HepG2 (cell line): ENCODE measurements at regions not wholly inside any gene's neighbourhood (a gene's known extent, or its start where the extent isn't known, plus 50 kb on each side); places are given as distances from the start of the nearest gene placed in this dataset.

Source experiments
- ATAC-seq: fragments of 200-7000 bp; cut with Tn5 transposase; 3 replicates; pipeline ENCODE4 v1.9.1; 2020; ENCODE audit warnings: mild to moderate bottlenecking, moderate library complexity
- BruUV-seq: library from RNA; stranded (reverse); fragments of 400-500 nt; replicated peaks from 2 replicates; lab custom pipeline; 2021; lab: Mats Ljungman, UMichigan
- CTCF ChIA-PET: fragments of 300-600 bp; formaldehyde crosslinking; extraction: SDS; loops from one replicate; lab custom pipeline; 2021; ENCODE audit warnings: low total read pairs, inconsistent platforms, low intra/inter-chr PET ratio; lab: Yijun Ruan, JAX
- POLR2A ChIA-PET: fragments of 350-600 bp; sonication (Branson Sonifier 250); formaldehyde crosslinking; loops from one replicate; lab custom pipeline; 2020; ENCODE audit warnings: antibody characterized with exemption, inconsistent platforms; lab: Yijun Ruan, JAX
- DNase-seq: peaks from one replicate; pipeline ENCODE4 v3.0.0-alpha.2; 2015; ENCODE audit warnings: low spot score
- FAIRE-seq: peaks from 3 replicates; lab custom pipeline; 2011; peaks lifted over from hg19 to GRCh38; lab: Jason Lieb, UNC
- H2AFZ ChIP-seq: one replicate; pipeline ENCODE4 v1.6.1; 2011; ENCODE audit warnings: low read length, inconsistent platforms
- H3K27ac ChIP-seq: fragments of 300-600 bp; 3 replicates; pipeline ENCODE4 v1.8.0; 2011; ENCODE audit warnings: mixed run types, mild to moderate bottlenecking, mixed read lengths, low read length, inconsistent platforms; ENCODE audit not compliant: insufficient read depth; ENCODE audit errors: extremely low read length
- H3K27me3 ChIP-seq, 2 experiments: fragments of 200-600 bp in 1 of 2; 2 replicates in 1 of 2; 3 replicates in 1 of 2; pipeline versions ENCODE4 v1.6.0 to v1.8.0; 2011; ENCODE audit warnings: low read length in 2 of 2, mild to moderate bottlenecking in 2 of 2, moderate library complexity in 2 of 2, inconsistent platforms in 1 of 2; ENCODE audit not compliant: insufficient read depth in 2 of 2, control insufficient read depth in 1 of 2
- H3K36me3 ChIP-seq, 2 experiments: fragments of 200-600 bp in 1 of 2; replicated peaks in 1 of 2; 2 replicates in 1 of 2; 3 replicates in 1 of 2; pipeline versions ENCODE4 v1.5.1 to v1.8.0; 2011; ENCODE audit warnings: low read length in 2 of 2, inconsistent platforms in 1 of 2; ENCODE audit not compliant: insufficient read depth in 2 of 2, control insufficient read depth in 1 of 2
- H3K4me1 ChIP-seq: 2 replicates; pipeline ENCODE4 v1.5.1; 2012; ENCODE audit warnings: low read length, inconsistent platforms; ENCODE audit not compliant: insufficient read depth
- H3K4me2 ChIP-seq: 2 replicates; pipeline ENCODE4 v1.6.0; 2011; ENCODE audit warnings: low read depth, low read length, inconsistent platforms
- H3K4me3 ChIP-seq, 3 experiments: fragments of 200-600 bp in 1 of 3; sonication (generic), shearing (Covaris generic) in 1 of 3; replicated peaks in 1 of 3; 2 replicates each; pipeline ENCODE4 v1.5.1; 2011 to 2016; ENCODE audit warnings: low read length in 3 of 3, inconsistent platforms in 2 of 3, low read depth in 2 of 3, mild to moderate bottlenecking in 2 of 3, control low read depth in 1 of 3, mixed read lengths in 1 of 3; ENCODE audit not compliant: insufficient read depth in 1 of 3
- H3K79me2 ChIP-seq: one replicate; pipeline ENCODE4 v1.6.1; 2011; ENCODE audit warnings: low read length, inconsistent platforms; ENCODE audit not compliant: insufficient read depth
- H3K9ac ChIP-seq: 2 replicates; pipeline ENCODE4 v1.6.0; 2011; ENCODE audit warnings: mild to moderate bottlenecking, low read depth, low read length, inconsistent platforms; ENCODE audit not compliant: insufficient read depth
- H3K9me3 ChIP-seq: 2 replicates; pipeline ENCODE4 v1.5.1; 2012; ENCODE audit warnings: mild to moderate bottlenecking, low read length
- H4K20me1 ChIP-seq: 2 replicates; pipeline ENCODE4 v1.6.0; 2011; ENCODE audit warnings: inconsistent platforms, mild to moderate bottlenecking, low read length, moderate library complexity; ENCODE audit not compliant: insufficient read depth
- KLF11 ChIP-seq: IDR thresholded peaks from 2 replicates; pipeline ENCODE4 v1.6.1; 2016; ENCODE audit warnings: missing compliant biosample characterization
- MED13 ChIP-seq: sonication (generic); formaldehyde crosslinking; IDR thresholded peaks from 2 replicates; pipeline ENCODE4 v1.5.0; 2020; ENCODE audit warnings: missing genetic modification reagents
- MXD1 ChIP-seq: sonication (generic); formaldehyde crosslinking; IDR thresholded peaks from 2 replicates; pipeline ENCODE4 v1.4.0; 2020; ENCODE audit warnings: mild to moderate bottlenecking, missing genetic modification reagents
- POGK ChIP-seq: sonication (generic); formaldehyde crosslinking; conservative IDR thresholded peaks from 2 replicates; pipeline ENCODE4 v1.8.0; 2022; ENCODE audit warnings: mild to moderate bottlenecking, moderate library complexity, missing genetic modification reagents
- TERF1 ChIP-seq: sonication (generic); formaldehyde crosslinking; IDR thresholded peaks from 2 replicates; pipeline ENCODE4 v1.8.0; 2022; ENCODE audit warnings: mild to moderate bottlenecking, missing genetic modification reagents, moderate library complexity
- THYN1 ChIP-seq: sonication (generic); formaldehyde crosslinking; IDR thresholded peaks from 2 replicates; pipeline ENCODE4 v1.8.1; 2023; ENCODE audit warnings: low read depth, mild to moderate bottlenecking, moderate library complexity, missing genetic modification reagents, borderline replicate concordance
- ZFP41 ChIP-seq: sonication (generic); formaldehyde crosslinking; IDR thresholded peaks from 2 replicates; pipeline ENCODE4 v1.4.0; 2020; ENCODE audit warnings: mild to moderate bottlenecking, missing genetic modification reagents, borderline replicate concordance
- ZNF775 ChIP-seq: sonication (generic); formaldehyde crosslinking; IDR thresholded peaks from 2 replicates; pipeline ENCODE4 v1.4.0; 2020; ENCODE audit warnings: missing genetic modification reagents, mild to moderate bottlenecking, moderate library complexity, borderline replicate concordance
- ZNF776 ChIP-seq: sonication (generic); formaldehyde crosslinking; IDR thresholded peaks from 2 replicates; pipeline ENCODE4 v1.4.0; 2020; ENCODE audit warnings: mild to moderate bottlenecking, missing genetic modification reagents
- WGBS: methylation state at CpG from one replicate; pipeline ENCODE4 v1.1.6; 2017; ENCODE audit warnings: low lambda C conversion rate; 5-methylcytosine and 5-hydroxymethylcytosine counted together
- in situ Hi-C: cut with HindIII; loops from 2 replicates; pipeline ENCODE4 v1.10.0; 2017; ENCODE audit warnings: low pct_unique_long_range_greater_than_20kb; ENCODE audit not compliant: extremely low pct_ligation_motif_present
- intact Hi-C: fragments of 100-400 bp; cut with micrococcal nuclease; formaldehyde crosslinking; loops from one replicate; pipeline ENCODE4 v1.10.0; 2022; ENCODE audit not compliant: unreplicated experiment
- TF ChIP-seq, protein P1 (sequence below), 2 experiments: IDR thresholded peaks; 2 replicates each; pipeline ENCODE4 v1.6.1; 2011 to 2012; ENCODE audit warnings: low read length in 2 of 2, borderline replicate concordance in 1 of 2, low read depth in 1 of 2, mild to moderate bottlenecking in 1 of 2, moderate library complexity in 1 of 2

GRCh38 chr12:68452078-68452715, 120.0 kb upstream of the MDM1 start:
- H3K27ac ChIP-seq = no peak overlapping the region
- peaks cover 9% of the 10 kb centered on the region; the same call in 1 of the 2 replicates for H3K4me1 ChIP-seq
- no peaks in the 10 kb centered on the region; a peak in 1 of 5 replicates for H3K27me3 ChIP-seq
- ChIA-PET POLR2A (no interaction called here), CTCF (no interaction called here)
- intact Hi-C loops = no loop called here
- DNase-seq = no peak
- H4K20me1 ChIP-seq = no peaks in the 10 kb centered on the region
- H3K9ac ChIP-seq = no peak overlapping the region
- in situ Hi-C loops = no loop called here
- ATAC-seq = no peak
- H2AFZ ChIP-seq = no peak overlapping the region
- no TSS peak for BruUV-seq
- H3K4me3 ChIP-seq = no peak overlapping the region
- no peaks in the 10 kb centered on the region for H3K9me3 ChIP-seq
- H3K4me2 ChIP-seq = no peak overlapping the region
- no peaks in the 10 kb centered on the region for H3K79me2 ChIP-seq
- TF ChIP-seq ZNF776 (CRISPR knock-in tag) (no peak), ZNF775 (CRISPR knock-in tag) (no peak)
- no peak for FAIRE-seq
- WGBS = 38% methylated on average over 3 of the region's 3 CpGs
- H3K36me3 ChIP-seq = no peaks in the 10 kb centered on the region

DNA sequence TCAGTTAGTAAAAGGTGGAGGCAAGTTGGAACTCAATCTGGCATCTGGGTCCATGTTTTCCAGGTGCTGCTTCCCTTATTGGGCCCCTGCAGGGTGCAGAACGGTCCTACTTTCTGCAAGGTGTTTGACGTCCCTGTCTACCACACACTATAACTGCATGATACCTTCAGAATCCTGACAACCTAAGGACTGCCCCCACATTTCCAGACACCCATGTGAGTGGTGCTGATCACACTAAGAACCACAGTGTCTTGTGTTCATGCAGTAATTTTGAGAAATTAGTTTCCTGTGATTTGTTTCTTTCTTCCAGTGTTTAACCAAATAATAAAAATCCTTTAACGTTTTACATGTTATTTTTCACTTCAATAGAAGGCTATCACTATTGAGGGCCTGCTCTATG, 121.1 kb upstream of the MDM1 start:
- Histone ChIP-seq H3K9ac (no peak overlapping the region), H3K27ac (no peak overlapping the region), H3K27me3 (no peaks in the 10 kb centered on the region; a peak in 1 of 5 replicates), H3K4me2 (no peak overlapping the region), H3K9me3 (no peaks in the 10 kb centered on the region), H4K20me1 (no peaks in the 10 kb centered on the region), H2AFZ (no peak overlapping the region), H3K79me2 (no peaks in the 10 kb centered on the region), H3K36me3 (no peaks in the 10 kb centered on the region), H3K4me3 (no peak overlapping the region), H3K4me1 (peaks cover 9% of the 10 kb centered on the region; the same call in 1 of the 2 replicates)
- ChIA-PET CTCF (no interaction called here), POLR2A (no interaction called here)
- no peak for FAIRE-seq
- no peak for DNase-seq
- 45% methylated on average over 3 of the region's 3 CpGs for WGBS
- BruUV-seq = no TSS peak
- ATAC-seq = no peak
- in situ Hi-C loops = no loop called here
- intact Hi-C loops = no loop called here
- TF ChIP-seq MED13 (no peak), KLF11 (CRISPR knock-in tag) (no peak), TERF1 (CRISPR knock-in tag) (no peak), THYN1 (CRISPR knock-in tag) (no peak), POGK (CRISPR knock-in tag) (no peak), MXD1 (CRISPR knock-in tag) (no peak), ZFP41 (no peak)
- TF ChIP-seq, protein P1, sequence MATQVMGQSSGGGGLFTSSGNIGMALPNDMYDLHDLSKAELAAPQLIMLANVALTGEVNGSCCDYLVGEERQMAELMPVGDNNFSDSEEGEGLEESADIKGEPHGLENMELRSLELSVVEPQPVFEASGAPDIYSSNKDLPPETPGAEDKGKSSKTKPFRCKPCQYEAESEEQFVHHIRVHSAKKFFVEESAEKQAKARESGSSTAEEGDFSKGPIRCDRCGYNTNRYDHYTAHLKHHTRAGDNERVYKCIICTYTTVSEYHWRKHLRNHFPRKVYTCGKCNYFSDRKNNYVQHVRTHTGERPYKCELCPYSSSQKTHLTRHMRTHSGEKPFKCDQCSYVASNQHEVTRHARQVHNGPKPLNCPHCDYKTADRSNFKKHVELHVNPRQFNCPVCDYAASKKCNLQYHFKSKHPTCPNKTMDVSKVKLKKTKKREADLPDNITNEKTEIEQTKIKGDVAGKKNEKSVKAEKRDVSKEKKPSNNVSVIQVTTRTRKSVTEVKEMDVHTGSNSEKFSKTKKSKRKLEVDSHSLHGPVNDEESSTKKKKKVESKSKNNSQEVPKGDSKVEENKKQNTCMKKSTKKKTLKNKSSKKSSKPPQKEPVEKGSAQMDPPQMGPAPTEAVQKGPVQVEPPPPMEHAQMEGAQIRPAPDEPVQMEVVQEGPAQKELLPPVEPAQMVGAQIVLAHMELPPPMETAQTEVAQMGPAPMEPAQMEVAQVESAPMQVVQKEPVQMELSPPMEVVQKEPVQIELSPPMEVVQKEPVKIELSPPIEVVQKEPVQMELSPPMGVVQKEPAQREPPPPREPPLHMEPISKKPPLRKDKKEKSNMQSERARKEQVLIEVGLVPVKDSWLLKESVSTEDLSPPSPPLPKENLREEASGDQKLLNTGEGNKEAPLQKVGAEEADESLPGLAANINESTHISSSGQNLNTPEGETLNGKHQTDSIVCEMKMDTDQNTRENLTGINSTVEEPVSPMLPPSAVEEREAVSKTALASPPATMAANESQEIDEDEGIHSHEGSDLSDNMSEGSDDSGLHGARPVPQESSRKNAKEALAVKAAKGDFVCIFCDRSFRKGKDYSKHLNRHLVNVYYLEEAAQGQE (IDR thresholded peaks at IDR 0.05; ENCODE audit: borderline replicate concordance in 1 of 2, low read depth in 1 of 2, low read length in 2 of 2) = no peak
